Right ventricle myocardium superior (tissue), 1 donor: ENCODE measurements at regions not wholly inside any gene's neighbourhood (a gene's known extent, or its start where the extent isn't known, plus 50 kb on each side); places are given as distances from the start of the nearest gene placed in this dataset.
"Not testable (repeated sequence)": the region's sequence is repeated elsewhere in the genome, so short reads cannot be mapped to it uniquely, and the experiment has no call there.

Experiments used
- ATAC-seq: fragments of 200-7000 bp; cut with Tn5 transposase; one replicate; pipeline ENCODE4 v1.9.1; 2020; ENCODE audit warnings: mild to moderate bottlenecking; ENCODE audit not compliant: poor library complexity
- DNase-seq: peaks from one replicate; pipeline ENCODE4 v3.0.0-alpha.2; 2020
- intact Hi-C: fragments of 100-400 bp; cut with DNase I; formaldehyde crosslinking; loops from one replicate; pipeline ENCODE4 v1.11.2; 2022
- donor health status: DM: no; HTN: yes; CAD: no; lungs with severe emphysema.

- ATAC-seq (no peak), DNase-seq (no peak)
- intact Hi-C loops = no loop called here
Measured at GRCh38 chr5:9785751-9786150, 155.6 kb upstream of the TAS2R1 start.

DNA sequence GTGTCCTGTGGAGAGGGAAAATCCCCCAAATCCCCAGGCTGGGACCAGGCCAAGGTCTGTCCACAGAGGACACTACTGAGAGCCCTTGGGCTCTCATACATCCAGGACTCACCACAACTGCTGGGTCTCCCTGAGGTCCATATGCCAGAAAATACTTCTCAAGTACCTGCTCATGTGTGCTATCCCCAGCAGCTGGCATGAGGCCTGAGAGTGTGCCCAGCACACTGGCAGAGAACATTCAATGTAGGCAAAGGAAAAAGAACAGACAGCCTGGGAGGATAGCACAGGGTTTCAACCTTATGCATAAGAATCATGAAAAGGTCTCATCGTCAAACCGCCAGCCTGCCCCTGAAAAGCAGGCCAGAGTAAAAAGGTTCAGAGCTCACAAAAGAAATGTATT, 154.1 kb upstream of the TAS2R1 start:
- intact Hi-C loops = no loop called here
- no peak for DNase-seq
- no peak for ATAC-seq

DNA sequence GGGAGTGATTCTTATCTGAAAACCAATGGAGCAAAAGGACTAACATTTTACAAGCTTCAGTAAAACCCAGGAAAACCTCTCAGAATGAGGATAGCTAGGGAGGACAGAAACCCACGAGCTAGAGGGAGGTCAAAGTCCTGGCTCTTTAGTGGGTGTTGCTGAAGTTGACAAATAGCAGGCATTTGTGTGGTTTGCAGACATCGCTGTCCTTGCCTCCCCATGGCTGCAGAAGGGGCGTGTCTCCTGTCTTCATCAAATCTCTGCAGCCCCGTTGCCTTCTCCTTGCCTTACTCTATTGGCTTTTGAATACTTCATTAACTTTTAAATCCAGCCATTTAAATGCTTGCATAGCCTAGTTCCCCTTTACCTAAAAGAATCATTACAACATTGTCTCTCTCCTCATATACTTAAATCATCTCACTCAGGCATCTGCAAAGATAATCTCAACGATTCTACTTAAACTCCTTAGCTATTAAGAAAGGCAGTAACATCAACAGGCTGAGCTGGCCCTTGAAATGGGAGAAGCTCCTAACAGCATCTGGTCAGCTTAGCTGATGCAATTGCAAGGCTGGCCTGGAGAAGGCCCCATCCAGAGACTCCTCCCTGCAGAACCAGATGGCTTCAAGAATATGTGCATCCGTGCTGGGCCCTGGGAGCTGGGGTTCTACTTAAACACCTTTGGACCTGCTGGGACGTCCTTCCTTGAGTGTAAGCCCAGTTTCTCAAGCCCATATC, 152.8 kb upstream of the TAS2R1 start:
- intact Hi-C loops = no loop called here
- DNase-seq (no peak), ATAC-seq (no peak)

DNA sequence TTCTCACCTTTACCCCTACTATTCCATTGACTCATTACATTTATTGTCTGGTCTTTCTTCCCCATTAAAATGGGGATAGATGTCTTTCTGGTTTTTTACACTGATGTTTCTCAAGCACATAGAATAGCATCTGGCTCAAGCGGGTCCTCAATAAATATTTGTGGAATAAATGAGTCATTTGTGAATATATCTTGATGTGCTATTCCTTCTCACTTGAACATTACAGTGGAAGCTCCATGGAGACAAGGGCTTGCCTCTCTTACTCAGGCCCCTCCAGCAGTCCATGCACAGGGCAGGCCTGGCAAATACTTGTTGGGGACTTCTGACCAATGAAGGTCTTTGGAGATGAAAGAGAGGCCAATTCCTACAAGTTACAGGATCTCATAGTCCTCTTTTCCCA, 151.7 kb upstream of the TAS2R1 start:
- intact Hi-C loops = no loop called here
- DNase-seq (no peak), ATAC-seq (no peak)

- ATAC-seq = no peak
- intact Hi-C loops = no loop called here
Measured at GRCh38 chr5:9781275-9781674, 151.1 kb upstream of the TAS2R1 start.

DNA sequence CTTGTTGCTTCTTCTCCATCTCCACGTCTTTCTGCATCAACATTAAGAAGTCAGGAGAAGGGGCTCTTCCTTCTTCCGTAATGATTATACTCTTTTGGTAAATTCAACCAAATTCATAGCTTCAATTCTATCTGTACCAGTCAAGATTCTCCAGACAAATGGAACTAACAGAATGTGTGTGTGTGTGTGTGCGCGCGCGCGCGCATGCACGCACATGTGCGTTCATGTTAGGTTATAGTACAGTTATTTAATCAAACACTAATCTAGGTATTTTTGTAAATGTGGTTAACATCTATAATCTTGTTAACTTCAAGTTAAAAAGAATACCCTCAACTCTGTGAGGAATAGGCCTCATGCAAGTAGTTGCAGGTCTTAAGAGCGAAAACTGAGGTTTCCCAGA, 150.3 kb upstream of the TAS2R1 start:
- intact Hi-C loops = no loop called here
- DNase-seq = no peak
- no peak for ATAC-seq

More at GRCh38 chr5:9781275-9781674, 151.1 kb upstream of the TAS2R1 start:
- no peak for DNase-seq

- DNase-seq (no peak), ATAC-seq (no peak)
- intact Hi-C loops = no loop called here
Measured at GRCh38 chr5:9776525-9776924, 146.4 kb upstream of the TAS2R1 start.

- DNase-seq (no peak), ATAC-seq (no peak)
- intact Hi-C loops = no loop called here
Measured at GRCh38 chr5:9775339-9775738, 145.2 kb upstream of the TAS2R1 start.

GRCh38 chr5:9774472-9775079, 144.4 kb upstream of the TAS2R1 start:
- intact Hi-C loops = no loop called here
- ATAC-seq (no peak), DNase-seq (no peak)

GRCh38 chr5:9771079-9771478, 140.9 kb upstream of the TAS2R1 start:
- no peak for ATAC-seq

GRCh38 chr5:9766581-9766980, 136.4 kb upstream of the TAS2R1 start:
- ATAC-seq (no peak), DNase-seq (no peak)
- intact Hi-C loops = no loop called here

More at GRCh38 chr5:9771079-9771478, 140.9 kb upstream of the TAS2R1 start:
- no peak for DNase-seq
- intact Hi-C loops = no loop called here

- ATAC-seq (no peak), DNase-seq (no peak)
- intact Hi-C loops = no loop called here
Measured at GRCh38 chr5:9765419-9766140, 135.4 kb upstream of the TAS2R1 start.

GRCh38 chr5:9761706-9762105, 131.6 kb upstream of the TAS2R1 start:
- intact Hi-C loops = no loop called here
- ATAC-seq = no peak
- no peak for DNase-seq

GRCh38 chr5:9752670-9753069, 122.5 kb upstream of the TAS2R1 start:
- intact Hi-C loops, ATAC-seq, DNase-seq: not testable (repeated sequence)

DNA sequence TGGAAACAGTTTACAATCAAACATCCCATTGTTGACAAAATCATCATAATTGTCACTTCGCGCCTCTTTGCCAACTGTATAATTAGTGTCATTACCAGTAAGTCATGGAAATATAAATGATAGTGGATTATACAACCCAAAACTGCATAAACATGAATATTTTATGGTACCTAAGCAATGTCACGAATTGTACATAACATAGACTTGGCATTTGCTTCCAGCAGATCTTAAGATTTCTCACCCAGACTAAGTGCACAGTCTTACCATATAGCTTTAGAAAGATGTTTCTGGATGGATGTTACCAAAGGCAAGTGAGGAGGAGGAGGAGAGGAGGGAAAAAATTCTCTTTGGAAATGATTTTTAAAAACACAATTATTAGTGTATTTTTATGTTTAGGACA, 113.4 kb upstream of the TAS2R1 start:
- no peak for ATAC-seq

GRCh38 chr5:9742848-9743247, 112.7 kb upstream of the TAS2R1 start:
- intact Hi-C loops = no loop called here
- no peak for DNase-seq
- no peak for ATAC-seq

More for the DNA sequence above, 113.4 kb upstream of the TAS2R1 start:
- no peak for DNase-seq
- intact Hi-C loops = no loop called here

DNA sequence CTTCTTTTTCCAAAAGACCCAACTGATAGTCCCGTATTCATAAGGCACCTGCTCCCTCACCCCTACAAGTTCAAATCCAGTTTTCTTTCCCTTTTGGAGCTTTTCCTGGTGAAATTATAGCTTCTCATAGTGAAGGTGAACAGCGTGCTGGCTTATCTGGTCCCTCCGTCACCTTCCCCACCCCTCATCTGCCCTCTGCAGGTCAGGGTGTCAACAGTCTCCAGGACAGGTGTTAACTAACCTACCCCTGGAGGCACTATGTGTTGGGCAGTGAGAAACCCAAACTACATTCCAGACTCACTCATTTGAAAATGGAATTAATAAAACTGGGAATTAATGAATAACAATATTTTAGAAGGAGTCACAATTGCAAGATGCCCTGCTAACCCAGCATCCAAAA, 109.0 kb upstream of the TAS2R1 start:
- DNase-seq (no peak), ATAC-seq (no peak)
- intact Hi-C loops = no loop called here

- intact Hi-C loops = no loop called here
- no peak for ATAC-seq
Measured at GRCh38 chr5:9737265-9737664, 107.1 kb upstream of the TAS2R1 start.

DNA sequence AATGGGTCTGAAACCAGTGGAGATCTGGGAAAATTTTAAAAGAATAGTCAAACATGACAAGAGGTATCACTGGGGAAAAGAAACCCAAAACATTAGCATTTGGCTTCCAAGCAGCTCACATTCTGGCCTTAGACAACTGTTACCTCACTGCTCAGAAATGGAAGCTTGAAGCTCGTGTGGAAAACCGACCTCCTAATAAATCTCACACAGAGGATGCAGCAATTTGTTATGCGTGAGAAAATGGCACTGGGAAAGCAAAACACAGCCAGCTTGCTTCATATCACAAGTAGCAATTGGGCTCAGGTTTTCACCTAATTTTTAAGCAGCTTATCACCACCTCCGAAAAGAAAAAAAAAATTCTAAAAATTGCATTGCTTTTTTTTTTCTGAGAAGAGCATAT, 103.3 kb upstream of the TAS2R1 start:
- ATAC-seq = no peak
- intact Hi-C loops = no loop called here
- DNase-seq = no peak

More at GRCh38 chr5:9737265-9737664, 107.1 kb upstream of the TAS2R1 start:
- no peak for DNase-seq

DNA sequence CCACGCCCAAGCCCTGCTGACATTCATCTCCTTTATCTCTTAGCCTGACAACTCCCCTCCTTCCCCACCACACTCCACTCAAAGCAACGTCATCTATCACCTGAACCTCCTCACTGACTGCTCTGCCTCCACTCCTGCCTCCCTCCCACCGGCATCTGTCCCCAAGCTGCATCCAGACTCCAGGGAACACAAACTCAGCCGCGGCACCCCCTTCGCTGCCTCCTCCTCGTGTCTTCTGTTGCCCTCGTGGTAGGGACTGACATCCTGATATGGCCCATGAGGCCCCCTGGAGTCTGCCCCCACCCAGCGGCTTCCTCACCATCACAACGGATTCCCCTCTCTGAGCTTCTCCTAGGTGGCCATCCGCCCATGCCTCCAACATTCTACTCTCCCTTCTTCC, 101.0 kb upstream of the TAS2R1 start:
- no peak for DNase-seq
- intact Hi-C loops = no loop called here
- ATAC-seq = no peak
